HFFc6 (cell line): ENCODE measurements at regions not wholly inside any gene's neighbourhood (a gene's known extent, or its start where the extent isn't known, plus 50 kb on each side); places are given as distances from the start of the nearest gene placed in this dataset.

Experiments used
- DNase-seq: peaks from one replicate; pipeline ENCODE4 v3.0.0-alpha.2; 2018
- H3K27ac Mint-ChIP-seq: 2 replicates; pipeline ENCODE4 v1.8.0; 2020; ENCODE audit warnings: mild to moderate bottlenecking, mixed read lengths
- H3K27me3 Mint-ChIP-seq: 2 replicates; pipeline ENCODE4 v1.8.0; 2021; ENCODE audit warnings: mild to moderate bottlenecking, moderate library complexity, mixed read lengths; ENCODE audit not compliant: insufficient read depth
- H3K36me3 Mint-ChIP-seq: 2 replicates; pipeline ENCODE4 v1.8.0; 2021; ENCODE audit warnings: low read depth, mixed read lengths
- H3K4me1 Mint-ChIP-seq: 2 replicates; pipeline ENCODE4 v1.8.0; 2020; ENCODE audit warnings: low read depth, mixed read lengths
- H3K4me3 Mint-ChIP-seq: 2 replicates; pipeline ENCODE4 v1.8.0; 2020; ENCODE audit warnings: mild to moderate bottlenecking, moderate library complexity, mixed read lengths
- H3K9me3 Mint-ChIP-seq: 2 replicates; pipeline ENCODE4 v1.8.0; 2020; ENCODE audit warnings: mild to moderate bottlenecking, mixed read lengths
- CTCF ChIP-seq: fragments of 200-600 bp; sonication (generic); IDR thresholded peaks from 2 replicates; pipeline ENCODE4 v1.5.0; 2021; ENCODE audit warnings: antibody characterized with exemption, mild to moderate bottlenecking

GRCh38 chr21:28358170-28358569 is 634.5 kb downstream of the LTN1 start:
- H3K9me3 Mint-ChIP-seq, result no peaks in the 10 kb centered on the region
- H3K4me3 Mint-ChIP-seq, result no peak overlapping the region
- DNase-seq, result no peak
- H3K36me3 Mint-ChIP-seq, result no peaks in the 10 kb centered on the region
- H3K4me1 Mint-ChIP-seq, result no peaks in the 10 kb centered on the region
- no peak overlapping the region for H3K27ac Mint-ChIP-seq
- H3K27me3 Mint-ChIP-seq, result no peaks in the 10 kb centered on the region
- TF ChIP-seq CTCF, result no peak

GRCh38 chr21:28357743-28358142 is 634.9 kb downstream of the LTN1 start:
- H3K27me3 Mint-ChIP-seq, result no peaks in the 10 kb centered on the region
- DNase-seq, result no peak
- TF ChIP-seq CTCF, result no peak
- no peak overlapping the region for H3K27ac Mint-ChIP-seq
- no peaks in the 10 kb centered on the region for H3K9me3 Mint-ChIP-seq
- H3K36me3 Mint-ChIP-seq, result no peaks in the 10 kb centered on the region
- H3K4me1 Mint-ChIP-seq, result no peaks in the 10 kb centered on the region
- no peak overlapping the region for H3K4me3 Mint-ChIP-seq

- TF ChIP-seq CTCF, result no peak
- Mint-ChIP-seq H3K4me1 (no peaks in the 10 kb centered on the region), H3K36me3 (no peaks in the 10 kb centered on the region), H3K4me3 (no peak overlapping the region), H3K27me3 (no peaks in the 10 kb centered on the region), H3K27ac (no peak overlapping the region), H3K9me3 (no peaks in the 10 kb centered on the region)
- DNase-seq, result no peak
These were observed 636.3 kb downstream of the LTN1 start for GRCh38 chr21:28356422-28356821.

- Mint-ChIP-seq H3K36me3 (0 out of 2 replicates have a peak, but pooled peaks cover 4% of the 10 kb centered on the region), H3K27ac (no peak overlapping the region), H3K4me1 (peaks cover 4% of the 10 kb centered on the region; the same call in 1 of the 2 replicates), H3K4me3 (no peak overlapping the region), H3K27me3 (peaks cover 1% of the 10 kb centered on the region; the same call in 1 of the 2 replicates), H3K9me3 (no peaks in the 10 kb centered on the region)
- no peak for TF ChIP-seq CTCF
- no peak for DNase-seq
These were observed 646.7 kb downstream of the LTN1 start for GRCh38 chr21:28345934-28346333.

GRCh38 chr21:28344985-28345384 is 647.7 kb downstream of the LTN1 start:
- DNase-seq, result no peak
- peaks cover 1% of the 10 kb centered on the region; the same call in 1 of the 2 replicates for H3K27me3 Mint-ChIP-seq
- H3K9me3 Mint-ChIP-seq, result no peaks in the 10 kb centered on the region
- H3K4me1 Mint-ChIP-seq, result peaks cover 4% of the 10 kb centered on the region; the same call in 1 of the 2 replicates
- H3K4me3 Mint-ChIP-seq, result no peak overlapping the region
- H3K36me3 Mint-ChIP-seq, result 0 out of 2 replicates have a peak, but pooled peaks cover 4% of the 10 kb centered on the region
- H3K27ac Mint-ChIP-seq, result no peak overlapping the region
- TF ChIP-seq CTCF, result no peak
